H1 (cell line): ENCODE measurements at regions not wholly inside any gene's neighbourhood (a gene's known extent, or its start where the extent isn't known, plus 50 kb on each side); places are given as distances from the start of the nearest gene placed in this dataset.

Source experiments
- ASH2L ChIP-seq: fragments of 200-600, 300-600 bp; sonication (generic); IDR thresholded peaks from one replicate; pipeline ENCODE4 v1.7.1; 2017; ENCODE audit warnings: low read length
- BRCA1 ChIP-seq: IDR thresholded peaks from 2 replicates; pipeline ENCODE4 v1.6.1; 2012; ENCODE audit warnings: low read depth, low read length, improper control_type of control experiment
- CBX5 ChIP-seq: fragments of 300-800, 300-1000 bp; sonication (generic); IDR thresholded peaks from 2 replicates; pipeline ENCODE4 v1.7.1; 2016; ENCODE audit warnings: antibody characterized with exemption, low read length, low read depth
- CHD7 ChIP-seq: fragments of 300-600 bp; sonication (generic); IDR thresholded peaks from 2 replicates; pipeline ENCODE4 v1.7.1; 2012; ENCODE audit warnings: low read length, moderate library complexity, mild to moderate bottlenecking, inconsistent platforms; ENCODE audit not compliant: insufficient replicate concordance
- EP300 ChIP-seq, 2 experiments: IDR thresholded peaks; 1 replicate in 1 of 2; 2 replicates in 1 of 2; pipeline ENCODE4 v1.6.1; 2011 to 2012; ENCODE audit warnings: low read depth in 2 of 2, low read length in 2 of 2, mild to moderate bottlenecking in 2 of 2, borderline replicate concordance in 1 of 2, inconsistent platforms in 1 of 2, moderate library complexity in 1 of 2
- EZH2 ChIP-seq: fragments of 200-600 bp; sonication (generic); IDR thresholded peaks from 2 replicates; pipeline ENCODE4 v1.7.1; 2012; ENCODE audit warnings: low read depth, mild to moderate bottlenecking, moderate library complexity, low read length, inconsistent platforms; ENCODE audit not compliant: severe bottlenecking
- MAX ChIP-seq: IDR thresholded peaks from 2 replicates; pipeline ENCODE4 v1.6.1; 2012; ENCODE audit warnings: inconsistent platforms
- POLR2A ChIP-seq, 2 experiments: IDR thresholded peaks; 1 replicate in 1 of 2; 2 replicates in 1 of 2; pipeline ENCODE4 v1.6.1; 2011; ENCODE audit warnings: low read depth in 2 of 2, low read length in 2 of 2, mild to moderate bottlenecking in 2 of 2; ENCODE audit errors: control extremely low read depth in 1 of 2
- POLR2AphosphoS5 ChIP-seq: IDR thresholded peaks from 2 replicates; pipeline ENCODE4 v1.6.1; 2011; ENCODE audit warnings: low read depth, low read length
- SP2 ChIP-seq: IDR thresholded peaks from 2 replicates; pipeline ENCODE4 v1.6.1; 2012; ENCODE audit warnings: mild to moderate bottlenecking, low read length, inconsistent platforms
- USF2 ChIP-seq: IDR thresholded peaks from 2 replicates; pipeline ENCODE4 v1.6.1; 2011; ENCODE audit warnings: low read length, improper control_type of control experiment
- TF ChIP-seq, protein P1 (sequence below), 3 experiments: IDR thresholded peaks; 1 replicate in 2 of 3; 2 replicates in 1 of 3; pipeline versions ENCODE4 v1.5.1 to v1.6.1; 2011; ENCODE audit warnings: low read length in 3 of 3, mild to moderate bottlenecking in 3 of 3, inconsistent platforms in 2 of 3, low read depth in 1 of 3, moderate library complexity in 1 of 3; ENCODE audit not compliant: insufficient read depth in 1 of 3; ENCODE audit errors: control extremely low read depth in 1 of 3

GRCh38 chr7:10034843-10035556, 938.7 kb upstream of the PHF14 start:
- no peak for TF ChIP-seq EZH2
- TF ChIP-seq, protein P1, sequence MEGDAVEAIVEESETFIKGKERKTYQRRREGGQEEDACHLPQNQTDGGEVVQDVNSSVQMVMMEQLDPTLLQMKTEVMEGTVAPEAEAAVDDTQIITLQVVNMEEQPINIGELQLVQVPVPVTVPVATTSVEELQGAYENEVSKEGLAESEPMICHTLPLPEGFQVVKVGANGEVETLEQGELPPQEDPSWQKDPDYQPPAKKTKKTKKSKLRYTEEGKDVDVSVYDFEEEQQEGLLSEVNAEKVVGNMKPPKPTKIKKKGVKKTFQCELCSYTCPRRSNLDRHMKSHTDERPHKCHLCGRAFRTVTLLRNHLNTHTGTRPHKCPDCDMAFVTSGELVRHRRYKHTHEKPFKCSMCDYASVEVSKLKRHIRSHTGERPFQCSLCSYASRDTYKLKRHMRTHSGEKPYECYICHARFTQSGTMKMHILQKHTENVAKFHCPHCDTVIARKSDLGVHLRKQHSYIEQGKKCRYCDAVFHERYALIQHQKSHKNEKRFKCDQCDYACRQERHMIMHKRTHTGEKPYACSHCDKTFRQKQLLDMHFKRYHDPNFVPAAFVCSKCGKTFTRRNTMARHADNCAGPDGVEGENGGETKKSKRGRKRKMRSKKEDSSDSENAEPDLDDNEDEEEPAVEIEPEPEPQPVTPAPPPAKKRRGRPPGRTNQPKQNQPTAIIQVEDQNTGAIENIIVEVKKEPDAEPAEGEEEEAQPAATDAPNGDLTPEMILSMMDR (IDR thresholded peaks at IDR 0.05; ENCODE audit: control extremely low read depth in 1 of 3, insufficient read depth in 1 of 3, low read depth in 1 of 3, low read length in 3 of 3) = no peak
- no peak for TF ChIP-seq USF2
- TF ChIP-seq POLR2AphosphoS5 = no peak
- no peak for TF ChIP-seq POLR2A (IDR thresholded peaks at IDR 0.05; ENCODE audit: control extremely low read depth in 1 of 2, low read depth in 2 of 2, low read length in 2 of 2)
- no peak for TF ChIP-seq ASH2L
- no peak for TF ChIP-seq SP2
- no peak for TF ChIP-seq EP300 (IDR thresholded peaks at IDR 0.05; ENCODE audit: borderline replicate concordance in 1 of 2, low read depth in 2 of 2, low read length in 2 of 2)
- no peak for TF ChIP-seq BRCA1
- no peak for TF ChIP-seq MAX
- TF ChIP-seq CHD7 = no peak
- TF ChIP-seq CBX5 = no peak
